Thyroid gland (tissue), 4 donors: ENCODE measurements at regions not wholly inside any gene's neighbourhood (a gene's known extent, or its start where the extent isn't known, plus 50 kb on each side); places are given as distances from the start of the nearest gene placed in this dataset.

Experiments used
- DNase-seq, 2 donors: peaks; one replicate each; pipeline ENCODE4 v3.0.0-alpha.2; 2019
- H3K27ac ChIP-seq, 3 donors: fragments of 200-600 bp; sonication (generic); 1 replicate in 2 of 3; 2 replicates in 1 of 3; pipeline ENCODE4 v1.5.1; 2016 to 2019; ENCODE audit warnings: mild to moderate bottlenecking in 1 of 3, moderate library complexity in 1 of 3
- H3K27me3 ChIP-seq: fragments of 200-600 bp; sonication (generic); one replicate; pipeline ENCODE4 v1.5.1; 2019
- H3K36me3 ChIP-seq, 2 donors: fragments of 200-600 bp; sonication (generic); one replicate each; pipeline ENCODE4 v1.5.1; 2016 to 2019
- H3K4me1 ChIP-seq, 2 donors: fragments of 200-600 bp; sonication (generic); one replicate each; pipeline ENCODE4 v1.5.1; 2017 to 2019
- H3K4me3 ChIP-seq, 3 donors: fragments of 200-600 bp; sonication (generic); replicated peaks in 1 of 3; 1 replicate in 2 of 3; 2 replicates in 1 of 3; pipeline ENCODE4 v1.5.1; 2016; ENCODE audit warnings: mild to moderate bottlenecking in 1 of 3
- H3K9me3 ChIP-seq: fragments of 200-600 bp; sonication (generic); one replicate; pipeline ENCODE4 v1.5.1; 2017
- POLR2A ChIP-seq, 2 donors: fragments of 450-650 bp; IDR thresholded peaks; one replicate each; pipeline ENCODE4 v1.6.1; 2017; ENCODE audit warnings: antibody characterized with exemption in 2 of 2, mild to moderate bottlenecking in 2 of 2, moderate library complexity in 1 of 2
- WGBS, 2 donors: methylation state at CpG; one replicate each; pipeline ENCODE4 v1.1.5; 2017; 5-methylcytosine and 5-hydroxymethylcytosine counted together
- intact Hi-C: fragments of 100-400 bp; cut with DNase I; formaldehyde crosslinking; loops from one replicate; pipeline ENCODE4 v1.15.1; 2023
- TF ChIP-seq, protein P1 (sequence below), 6 experiments: fragments of 200-600 bp in 3 of 6; fragments of 450-650 bp in 3 of 6; sonication (generic) in 3 of 6; IDR thresholded peaks; one replicate each; pipeline ENCODE4 v1.5.1; 2016 to 2019; ENCODE audit warnings: antibody characterized with exemption in 6 of 6, mild to moderate bottlenecking in 2 of 6, inconsistent platforms in 1 of 6, moderate library complexity in 1 of 6

DNA sequence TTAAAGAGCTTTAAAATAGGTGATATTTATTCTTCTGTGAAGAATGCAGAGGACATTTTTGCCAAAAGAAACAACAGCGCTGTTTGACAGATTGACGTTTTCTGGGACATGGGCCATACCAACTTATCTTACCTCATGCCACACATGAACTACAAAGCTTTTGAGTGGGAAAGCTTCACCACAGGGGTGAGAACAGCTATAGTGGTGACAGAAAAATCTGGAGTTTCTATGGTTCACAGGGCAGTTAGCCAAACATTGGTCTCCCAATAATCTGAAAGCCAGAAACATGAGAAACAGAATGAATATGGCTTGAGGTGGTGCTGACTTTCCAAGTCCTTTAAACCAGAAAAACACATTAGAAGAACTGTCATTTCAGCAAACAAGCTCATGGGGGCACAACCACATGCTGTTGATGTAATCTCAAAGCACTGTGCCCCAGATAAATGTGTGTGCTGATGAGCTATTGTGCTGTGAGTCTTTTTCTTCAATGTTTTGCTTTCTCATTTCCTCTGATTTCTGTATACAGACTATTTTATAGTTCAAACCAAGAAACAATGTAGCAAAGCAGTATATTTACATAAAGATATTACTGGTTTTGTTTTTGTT, 905.4 kb downstream of the SLC16A7 start:
- Histone ChIP-seq H3K4me3 (no peak overlapping the region), H3K27ac (no peak overlapping the region), H3K4me1 (no peaks in the 10 kb centered on the region), H3K36me3 (no peaks in the 10 kb centered on the region), H3K9me3 (no peaks in the 10 kb centered on the region), H3K27me3 (no peaks in the 10 kb centered on the region)
- TF ChIP-seq, protein P1, sequence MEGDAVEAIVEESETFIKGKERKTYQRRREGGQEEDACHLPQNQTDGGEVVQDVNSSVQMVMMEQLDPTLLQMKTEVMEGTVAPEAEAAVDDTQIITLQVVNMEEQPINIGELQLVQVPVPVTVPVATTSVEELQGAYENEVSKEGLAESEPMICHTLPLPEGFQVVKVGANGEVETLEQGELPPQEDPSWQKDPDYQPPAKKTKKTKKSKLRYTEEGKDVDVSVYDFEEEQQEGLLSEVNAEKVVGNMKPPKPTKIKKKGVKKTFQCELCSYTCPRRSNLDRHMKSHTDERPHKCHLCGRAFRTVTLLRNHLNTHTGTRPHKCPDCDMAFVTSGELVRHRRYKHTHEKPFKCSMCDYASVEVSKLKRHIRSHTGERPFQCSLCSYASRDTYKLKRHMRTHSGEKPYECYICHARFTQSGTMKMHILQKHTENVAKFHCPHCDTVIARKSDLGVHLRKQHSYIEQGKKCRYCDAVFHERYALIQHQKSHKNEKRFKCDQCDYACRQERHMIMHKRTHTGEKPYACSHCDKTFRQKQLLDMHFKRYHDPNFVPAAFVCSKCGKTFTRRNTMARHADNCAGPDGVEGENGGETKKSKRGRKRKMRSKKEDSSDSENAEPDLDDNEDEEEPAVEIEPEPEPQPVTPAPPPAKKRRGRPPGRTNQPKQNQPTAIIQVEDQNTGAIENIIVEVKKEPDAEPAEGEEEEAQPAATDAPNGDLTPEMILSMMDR (IDR thresholded peaks at IDR 0.05) = no peak
- no peak for TF ChIP-seq POLR2A (IDR thresholded peaks at IDR 0.05)
- DNase-seq = no peak
- WGBS, 2 donors = 79 to 86% methylated on average over 2 of the region's 2 CpGs
- intact Hi-C loops = no loop called here

DNA sequence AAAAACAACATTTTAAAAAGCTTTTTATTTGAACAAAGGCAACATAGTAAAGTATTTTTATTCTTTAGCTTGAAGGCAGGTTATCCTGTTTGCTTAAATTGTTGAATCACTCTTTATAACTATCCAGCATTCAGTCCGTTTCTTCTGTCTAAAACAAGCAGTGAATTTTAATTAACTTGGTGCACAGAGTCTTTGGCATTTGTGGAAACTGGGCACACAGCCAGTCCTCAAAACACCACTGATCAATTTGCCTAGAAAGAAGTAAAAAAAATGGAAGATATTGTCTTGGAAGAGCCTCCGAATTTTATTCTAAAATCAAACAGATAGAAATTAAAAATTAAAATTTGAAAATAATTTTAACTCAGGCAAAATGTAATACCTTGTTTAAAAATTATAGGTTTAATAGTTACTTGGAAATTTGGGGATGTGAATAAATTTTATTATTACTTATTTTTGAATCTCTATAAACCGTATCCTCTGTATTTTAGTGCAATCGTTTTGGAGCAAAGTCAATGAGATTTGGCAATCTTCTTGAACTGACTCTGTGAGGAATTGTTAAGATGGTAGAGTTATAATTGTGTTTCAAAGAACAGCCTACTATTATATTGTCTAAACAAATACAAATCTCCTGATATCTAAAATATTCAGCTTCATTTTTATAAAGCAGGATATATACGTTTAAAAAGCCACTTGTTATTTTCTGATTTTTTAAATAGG, 927.0 kb downstream of the SLC16A7 start:
- H3K4me3 ChIP-seq = no peak overlapping the region
- 62 to 81% methylated on average over 5 of the region's 5 CpGs for WGBS, 2 donors
- H3K27me3 ChIP-seq = no peaks in the 10 kb centered on the region
- H3K27ac ChIP-seq = no peak overlapping the region
- intact Hi-C loops = no loop called here
- DNase-seq = no peak
- H3K36me3 ChIP-seq = no peaks in the 10 kb centered on the region
- H3K4me1 ChIP-seq = no peaks in the 10 kb centered on the region
- no peaks in the 10 kb centered on the region for H3K9me3 ChIP-seq
- TF ChIP-seq, protein P1 (IDR thresholded peaks at IDR 0.05) = no peak
- no peak for TF ChIP-seq POLR2A (IDR thresholded peaks at IDR 0.05)

DNA sequence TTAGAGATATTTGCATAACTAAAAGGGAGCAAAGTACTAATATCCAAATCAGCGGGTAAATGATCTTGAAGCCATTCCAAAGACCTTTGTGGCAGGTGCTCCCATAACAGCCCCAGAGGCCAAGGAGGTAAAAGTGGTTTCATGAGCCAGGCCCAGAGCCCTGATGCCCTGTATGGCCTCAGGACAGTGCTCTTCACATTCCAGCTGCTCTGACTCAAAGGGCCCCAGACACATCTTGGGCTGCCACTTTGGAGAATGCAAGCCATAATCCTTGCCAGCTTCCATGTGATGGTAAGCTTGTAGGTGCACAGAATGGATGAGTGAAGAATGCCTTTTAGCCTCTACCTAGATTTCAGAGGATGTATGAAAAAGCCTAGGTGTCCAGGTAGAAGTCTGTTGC, 933.4 kb downstream of the SLC16A7 start:
- Histone ChIP-seq H3K36me3 (no peaks in the 10 kb centered on the region), H3K4me3 (no peak overlapping the region), H3K27ac (no peak overlapping the region), H3K9me3 (no peaks in the 10 kb centered on the region), H3K27me3 (no peaks in the 10 kb centered on the region), H3K4me1 (no peaks in the 10 kb centered on the region)
- DNase-seq = no peak
- TF ChIP-seq POLR2A (IDR thresholded peaks at IDR 0.05) = no peak
- TF ChIP-seq, protein P1 (IDR thresholded peaks at IDR 0.05) = no peak
- 96% methylated on average over 1 of the region's 1 CpG for WGBS, 2 donors
- intact Hi-C loops = no loop called here

DNA sequence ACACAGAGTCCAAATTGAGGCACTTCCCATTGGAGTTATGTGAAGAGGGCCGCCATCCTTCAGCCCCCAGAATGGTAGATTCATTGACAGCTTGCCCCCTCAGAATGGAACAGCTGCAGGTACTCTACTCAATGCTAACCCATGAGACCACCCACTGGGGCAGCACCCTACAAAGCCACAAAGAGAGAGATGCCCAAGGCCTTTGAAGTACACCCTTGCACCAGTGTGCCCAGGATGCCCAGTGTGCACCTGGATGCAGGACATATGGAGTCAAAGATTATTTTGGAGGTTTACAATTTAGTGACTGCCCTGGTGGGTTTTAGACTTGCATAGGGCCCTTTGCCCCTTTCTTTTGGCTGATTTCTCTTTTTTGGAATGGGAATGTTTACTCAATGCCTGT, 933.9 kb downstream of the SLC16A7 start:
- Histone ChIP-seq H3K27ac (no peak overlapping the region), H3K4me3 (no peak overlapping the region), H3K9me3 (no peaks in the 10 kb centered on the region), H3K36me3 (no peaks in the 10 kb centered on the region), H3K27me3 (no peaks in the 10 kb centered on the region), H3K4me1 (no peaks in the 10 kb centered on the region)
- no peak for TF ChIP-seq POLR2A (IDR thresholded peaks at IDR 0.05)
- TF ChIP-seq, protein P1 (IDR thresholded peaks at IDR 0.05) = no peak
- intact Hi-C loops = no loop called here
- DNase-seq = no peak
- WGBS, 2 donors = 93 to 100% methylated on average over 1 of the region's 1 CpG

DNA sequence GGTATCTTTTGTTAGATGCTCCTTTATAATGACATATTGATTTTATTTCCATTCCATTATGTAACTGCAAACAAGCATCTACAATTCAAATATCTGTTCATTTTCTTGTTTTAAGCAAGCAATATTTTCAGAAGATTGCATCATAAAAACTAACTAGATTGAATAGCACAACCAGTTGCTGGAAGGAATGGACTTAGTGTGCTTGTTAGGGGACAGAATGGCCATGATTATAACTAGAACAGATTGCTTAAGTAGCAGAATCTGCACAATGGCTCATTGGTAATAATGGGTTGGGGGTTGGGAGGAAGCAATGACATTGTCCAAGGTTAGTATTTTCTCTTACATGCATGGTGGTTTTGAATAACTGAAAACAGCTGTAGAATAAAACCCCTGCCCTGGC, 939.5 kb downstream of the SLC16A7 start:
- intact Hi-C loops = no loop called here
- DNase-seq = no peak
- no peak for TF ChIP-seq POLR2A (IDR thresholded peaks at IDR 0.05)
- TF ChIP-seq, protein P1 (IDR thresholded peaks at IDR 0.05) = no peak
- H3K4me1 ChIP-seq = no peaks in the 10 kb centered on the region
- no peaks in the 10 kb centered on the region for H3K27me3 ChIP-seq
- no peaks in the 10 kb centered on the region for H3K36me3 ChIP-seq
- H3K9me3 ChIP-seq = no peaks in the 10 kb centered on the region
- H3K4me3 ChIP-seq = no peak overlapping the region
- no peak overlapping the region for H3K27ac ChIP-seq
